ENCODE measurements at regions not wholly inside any gene's neighbourhood (a gene's known extent, or its start where the extent isn't known, plus 50 kb on each side); places are given as distances from the start of the nearest gene placed in this dataset.

- TF ChIP-seq HDAC2 (IDR thresholded peaks at IDR 0.05; ENCODE audit: borderline replicate concordance in 1 of 2, low read depth in 2 of 2, low read length in 2 of 2) (no peak), ATF3 (IDR thresholded peaks at IDR 0.05; ENCODE audit: insufficient read depth, low read depth, low read length) (no peak), ASH2L (IDR thresholded peaks at IDR 0.05; ENCODE audit: low read length) (no peak), NANOG (IDR thresholded peaks at IDR 0.05; ENCODE audit: insufficient read depth, low read depth, low read length, poor library complexity, severe bottlenecking) (no peak), POLR2A (IDR thresholded peaks at IDR 0.05; ENCODE audit: control extremely low read depth in 1 of 2, low read depth in 2 of 2, low read length in 2 of 2) (no peak), GABPA (IDR thresholded peaks at IDR 0.05; ENCODE audit: borderline replicate concordance, insufficient read depth, low read length) (no peak), CBX8 (IDR thresholded peaks at IDR 0.05; ENCODE audit: borderline replicate concordance, low read depth, low read length) (no peak), PHF8 (conservative IDR thresholded peaks at IDR 0.05; ENCODE audit: low read depth, low read length) (no peak)
These were observed 949.6 kb upstream of the SLC10A2 start (continued) for GRCh38 chr13:104015646-104016396.
